GM12878 (cell line): ENCODE measurements at regions not wholly inside any gene's neighbourhood (a gene's known extent, or its start where the extent isn't known, plus 50 kb on each side); places are given as distances from the start of the nearest gene placed in this dataset.
A peak's percentile ranks its signal among the peaks of the same experiment; 100 is the strongest.

Source experiments
- ATAC-seq: fragments of 200-7000 bp; cut with Tn5 transposase; 3 replicates; pipeline ENCODE4 v1.9.1; 2020; ENCODE audit warnings: mild to moderate bottlenecking, moderate library complexity
- BruUV-seq: library from RNA; stranded (reverse); fragments of 400-500 nt; replicated peaks from 2 replicates; lab custom pipeline; 2021; lab: Mats Ljungman, UMichigan
- CTCF ChIA-PET: fragments of 300-600 bp; sonication (Branson Sonifier 250); formaldehyde crosslinking; extraction: SDS; loops from one replicate; lab custom pipeline; 2021; ENCODE audit warnings: inconsistent platforms; lab: Yijun Ruan, JAX
- POLR2A ChIA-PET: fragments of 350-600 bp; formaldehyde crosslinking; extraction: SDS; loops from one replicate; lab custom pipeline; 2021; ENCODE audit warnings: inconsistent platforms; lab: Charles Lee
- RAD21 ChIA-PET: fragments of 300-600 bp; sonication (Branson Sonifier 250); formaldehyde crosslinking; loops from one replicate; lab custom pipeline; 2023; ENCODE audit warnings: antibody characterized with exemption; ENCODE audit not compliant: unreplicated experiment; lab: Charles Lee
- SMC1A ChIA-PET: fragments of 300-600 bp; sonication (Branson Sonifier 250); formaldehyde crosslinking; loops from one replicate; lab custom pipeline; 2023; ENCODE audit not compliant: unreplicated experiment, uncharacterized antibody; lab: Charles Lee
- DNase-seq: peaks from one replicate; pipeline ENCODE4 v3.0.0-alpha.2; 2011; ENCODE audit warnings: low read depth, low spot score
- FAIRE-seq: peaks from 3 replicates; lab custom pipeline; 2011; peaks lifted over from hg19 to GRCh38; lab: Jason Lieb, UNC
- H2AFZ ChIP-seq: 2 replicates; pipeline ENCODE4 v1.6.0; 2011; ENCODE audit warnings: low read depth, low read length, control low read depth; ENCODE audit not compliant: control insufficient read depth
- H3K27ac ChIP-seq: 2 replicates; pipeline ENCODE4 v1.5.1; 2011; ENCODE audit warnings: control low read depth; ENCODE audit not compliant: control insufficient read depth, insufficient read depth
- H3K27me3 ChIP-seq, 2 experiments: replicated peaks in 1 of 2; 2 replicates each; pipeline versions ENCODE4 v1.6.0 to v1.6.1; 2011; ENCODE audit warnings: low read length in 1 of 2; ENCODE audit not compliant: control insufficient read depth in 2 of 2, insufficient read depth in 2 of 2
- H3K36me3 ChIP-seq, 2 experiments: 2 replicates each; pipeline ENCODE4 v1.5.1; 2011; ENCODE audit warnings: low read length in 1 of 2; ENCODE audit not compliant: control insufficient read depth in 2 of 2, insufficient read depth in 2 of 2
- H3K4me1 ChIP-seq: 2 replicates; pipeline ENCODE4 v1.6.1; 2011; ENCODE audit warnings: mild to moderate bottlenecking, low read length, moderate library complexity, mixed read lengths; ENCODE audit not compliant: control insufficient read depth, insufficient read depth
- H3K4me2 ChIP-seq: 2 replicates; pipeline ENCODE4 v1.6.0; 2011; ENCODE audit warnings: control low read depth; ENCODE audit not compliant: control insufficient read depth, insufficient read depth
- H3K4me3 ChIP-seq: fragments of 200-600 bp; sonication (generic); 2 replicates; pipeline ENCODE4 v1.5.1; 2016
- H3K79me2 ChIP-seq: 2 replicates; pipeline ENCODE4 v1.6.0; 2011; ENCODE audit warnings: low read length; ENCODE audit not compliant: control insufficient read depth, insufficient read depth
- H3K9ac ChIP-seq: 2 replicates; pipeline ENCODE4 v1.8.0; 2011; ENCODE audit warnings: low read length, control low read depth, mixed read lengths; ENCODE audit not compliant: control insufficient read depth, insufficient read depth
- H3K9me3 ChIP-seq: replicated peaks from 3 replicates; pipeline ENCODE4 v1.5.1; 2011; ENCODE audit warnings: mild to moderate bottlenecking, low read length; ENCODE audit not compliant: control insufficient read depth, insufficient read depth
- H4K20me1 ChIP-seq: 2 replicates; pipeline ENCODE4 v1.6.0; 2011; ENCODE audit not compliant: control insufficient read depth, insufficient read depth
- BACH1 ChIP-seq: fragments of 450-650 bp; IDR thresholded peaks from 2 replicates; pipeline ENCODE4 v1.6.1; 2017; ENCODE audit warnings: mild to moderate bottlenecking, borderline replicate concordance
- BHLHE40 ChIP-seq, 2 experiments: fragments of 450-650 bp in 1 of 2; IDR thresholded peaks; 2 replicates each; pipeline ENCODE4 v1.6.1; 2011 to 2017; ENCODE audit warnings: low read depth in 2 of 2, borderline replicate concordance in 1 of 2, improper control_type of control experiment in 1 of 2, low read length in 1 of 2, mild to moderate bottlenecking in 1 of 2
- CBX3 ChIP-seq: fragments of 200-600 bp; sonication (generic); IDR thresholded peaks from 2 replicates; pipeline ENCODE4 v1.6.1; 2016; ENCODE audit warnings: low read depth, borderline replicate concordance
- CREB1 ChIP-seq: IDR thresholded peaks from 2 replicates; pipeline ENCODE4 v1.6.1; 2012; ENCODE audit warnings: low read depth, mild to moderate bottlenecking, inconsistent platforms
- FOS ChIP-seq: IDR thresholded peaks from 3 replicates; pipeline ENCODE4 v1.6.1; 2011; ENCODE audit warnings: borderline replicate concordance; ENCODE audit not compliant: insufficient read length; ENCODE audit errors: extremely low read depth
- GABPA ChIP-seq: IDR thresholded peaks from 2 replicates; pipeline ENCODE4 v1.6.1; 2014; ENCODE audit warnings: antibody characterized with exemption, low read depth, mild to moderate bottlenecking, inconsistent platforms
- MAX ChIP-seq: IDR thresholded peaks from 2 replicates; pipeline ENCODE4 v1.6.1; 2012; ENCODE audit warnings: low read depth, low read length, improper control_type of control experiment
- MLLT1 ChIP-seq: fragments of 450-650 bp; IDR thresholded peaks from 2 replicates; pipeline ENCODE4 v1.6.1; 2016; ENCODE audit warnings: mild to moderate bottlenecking
- MTA3 ChIP-seq: IDR thresholded peaks from 2 replicates; pipeline ENCODE4 v1.6.1; 2012; ENCODE audit warnings: low read length, inconsistent platforms, borderline replicate concordance
- POLR2A ChIP-seq: IDR thresholded peaks from 2 replicates; pipeline ENCODE4 v1.6.1; 2011; ENCODE audit warnings: low read depth, mild to moderate bottlenecking, low read length
- RAD51 ChIP-seq: fragments of 450-650 bp; IDR thresholded peaks from 2 replicates; pipeline ENCODE4 v1.6.1; 2016; ENCODE audit warnings: moderate library complexity, mild to moderate bottlenecking, inconsistent platforms
- SMC3 ChIP-seq: IDR thresholded peaks from 2 replicates; pipeline ENCODE4 v1.6.1; 2011; ENCODE audit warnings: low read length, improper control_type of control experiment, borderline replicate concordance
- SP1 ChIP-seq: IDR thresholded peaks from one replicate; pipeline ENCODE4 v1.6.1; 2011; ENCODE audit warnings: low read depth, low read length
- WGBS: methylation state at CpG from one replicate; pipeline ENCODE4 v1.1.6; 2016; ENCODE audit warnings: low lambda C conversion rate; ENCODE audit not compliant: insufficient replicate concordance, insufficient coverage; ENCODE audit errors: missing lambda C conversion rate; 5-methylcytosine and 5-hydroxymethylcytosine counted together
- in situ Hi-C: fragments of 300-500 bp; cut with MboI; formaldehyde crosslinking; loops from 9 replicates; pipeline ENCODE4 v1.14.3; 2018; ENCODE audit warnings: mixed read lengths
- intact Hi-C: fragments of 100-400 bp; cut with micrococcal nuclease; formaldehyde crosslinking; loops from one replicate; pipeline ENCODE4 v1.14.2; 2022; ENCODE audit not compliant: unreplicated experiment

- 81% methylated on average over 6 of the region's 6 CpGs for WGBS
- Histone ChIP-seq H3K4me2 (no peak overlapping the region), H3K79me2 (no peaks in the 10 kb centered on the region), H3K27ac (no peak overlapping the region), H3K27me3 (no peaks in the 10 kb centered on the region), H3K9ac (no peak overlapping the region), H3K4me1 (no peaks in the 10 kb centered on the region), H4K20me1 (peaks cover 5% of the 10 kb centered on the region; the same call in 1 of the 2 replicates), H2AFZ (no peak overlapping the region), H3K4me3 (no peak overlapping the region), H3K36me3 (peaks cover 7 to 32% of the 10 kb centered on the region in 2 experiments), H3K9me3 (no peaks in the 10 kb centered on the region)
- DNase-seq (no peak), FAIRE-seq (no peak), ATAC-seq (no peak)
- intact Hi-C loops (no loop called here), in situ Hi-C loops (no loop called here)
- ChIA-PET POLR2A (no interaction called here), SMC1A (interaction anchor here (0.6 to 3.0 kb wide), 9 partner anchors 10 to 682 kb away, joined by 3 to 20 read pairs (median 4); no protein-coding TSS in a partner anchor), CTCF (interaction anchor here (0.5 to 6.0 kb wide), 9 partner anchors 16 to 619 kb away, joined by 3 to 46 read pairs (median 5); no protein-coding TSS in a partner anchor), RAD21 (interaction anchor here (2.4 kb wide), 1 partner anchor 166 kb away, joined by 8 read pairs; no protein-coding TSS in a partner anchor)
- TF ChIP-seq CBX3 (no peak), POLR2A (peak; percentile 64)
- no TSS peak for BruUV-seq
Observed at GRCh38 chr7:130874071-130874915, 140.3 kb upstream of the KLF14 start.

GRCh38 chr7:130875265-130875741 is 141.3 kb upstream of the KLF14 start:
- CTCF ChIA-PET, result interaction anchor here (0.7 to 6.0 kb wide), 10 partner anchors 17 to 618 kb away, joined by 3 to 46 read pairs (median 4); no protein-coding TSS in a partner anchor
- WGBS, result 57% methylated on average over 6 of the region's 6 CpGs
- Histone ChIP-seq H3K36me3 (peaks cover 7 to 34% of the 10 kb centered on the region in 2 experiments), H3K4me3 (no peak overlapping the region), H3K27me3 (no peaks in the 10 kb centered on the region), H3K79me2 (no peaks in the 10 kb centered on the region), H2AFZ (no peak overlapping the region), H4K20me1 (peaks cover 5% of the 10 kb centered on the region; the same call in 1 of the 2 replicates), H3K4me2 (no peak overlapping the region), H3K9me3 (no peaks in the 10 kb centered on the region), H3K27ac (no peak overlapping the region), H3K9ac (no peak overlapping the region), H3K4me1 (no peaks in the 10 kb centered on the region)
- DNase-seq, result no peak
- FAIRE-seq, result no peak
- no TSS peak for BruUV-seq
- intact Hi-C loops (loop anchor here (1.0 kb wide), 1 partner anchor 165 kb away; no protein-coding TSS in a partner anchor), in situ Hi-C loops (no loop called here)
- SMC1A ChIA-PET, result interaction anchor here (0.6 to 3.0 kb wide), 6 partner anchors 40 to 165 kb away, joined by 3 to 20 read pairs (median 4); no protein-coding TSS in a partner anchor
- ATAC-seq, result peak; percentile 90
- POLR2A ChIA-PET, result no interaction called here
- RAD21 ChIA-PET, result interaction anchor here (0.5 to 1.0 kb wide), 2 partner anchors 22 to 165 kb away, joined by 3 to 4 read pairs; no protein-coding TSS in a partner anchor
- TF ChIP-seq BACH1 (no peak), SP1 (no peak), GABPA (no peak), RAD51 (no peak), MLLT1 (no peak), MAX (no peak), MTA3 (no peak), CREB1 (no peak), FOS (no peak), SMC3 (peak; percentile 57), BHLHE40 (IDR thresholded peaks at IDR 0.05; ENCODE audit: borderline replicate concordance in 1 of 2, low read depth in 2 of 2, low read length in 1 of 2) (no peak)
